GM18873 (cell line): ENCODE measurements at regions not wholly inside any gene's neighbourhood (a gene's known extent, or its start where the extent isn't known, plus 50 kb on each side); places are given as distances from the start of the nearest gene placed in this dataset.
"Not testable (repeated sequence)": the region's sequence is repeated elsewhere in the genome, so short reads cannot be mapped to it uniquely, and the experiment has no call there.

Experiments
- ATAC-seq: cut with Tn5 transposase; IDR thresholded peaks from one replicate; pipeline ENCODE4 v1.9.1; 2021; ENCODE audit warnings: mild to moderate bottlenecking, moderate library complexity, moderate number of reproducible peaks; ENCODE audit not compliant: unreplicated experiment, low FRiP score

DNA sequence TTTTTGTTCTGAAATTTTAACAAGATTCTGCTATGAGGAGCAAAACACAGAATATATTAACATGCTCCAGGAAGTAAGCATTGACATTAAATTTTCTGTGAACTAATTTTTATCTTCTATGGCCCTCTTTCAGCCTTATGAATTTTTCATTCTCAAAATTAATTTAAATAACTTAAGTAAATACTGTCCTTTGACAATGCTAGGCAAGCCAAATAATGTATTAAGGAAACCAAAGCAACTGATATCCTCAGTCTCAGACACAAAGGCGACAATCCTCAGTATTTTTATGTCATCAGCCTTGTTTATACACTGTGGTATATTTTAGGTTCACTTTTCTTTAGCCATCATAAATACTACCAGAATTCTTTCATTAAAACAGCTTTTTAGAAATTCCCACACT, 159.8 kb downstream of the CGGBP1 start:
- ATAC-seq = no peak

DNA sequence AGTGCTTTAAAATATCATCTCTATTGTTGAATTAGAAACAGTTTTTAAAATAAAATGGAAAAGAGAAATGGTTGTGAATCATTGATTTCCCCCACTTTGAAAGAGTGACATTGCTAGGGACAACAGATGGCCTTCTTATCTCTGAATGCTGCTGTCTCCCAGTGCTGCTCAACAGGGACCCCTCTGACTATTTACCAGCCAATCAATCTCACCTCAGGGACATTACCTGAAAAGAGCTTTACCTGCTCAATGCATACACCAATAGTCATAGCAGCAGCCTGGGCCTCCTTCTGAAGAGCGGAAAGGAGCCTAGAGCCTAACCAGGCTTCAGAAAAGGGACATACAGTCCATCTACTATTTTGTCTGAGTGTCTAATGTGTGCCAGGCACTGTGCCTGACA, 162.8 kb downstream of the CGGBP1 start:
- no peak for ATAC-seq

DNA sequence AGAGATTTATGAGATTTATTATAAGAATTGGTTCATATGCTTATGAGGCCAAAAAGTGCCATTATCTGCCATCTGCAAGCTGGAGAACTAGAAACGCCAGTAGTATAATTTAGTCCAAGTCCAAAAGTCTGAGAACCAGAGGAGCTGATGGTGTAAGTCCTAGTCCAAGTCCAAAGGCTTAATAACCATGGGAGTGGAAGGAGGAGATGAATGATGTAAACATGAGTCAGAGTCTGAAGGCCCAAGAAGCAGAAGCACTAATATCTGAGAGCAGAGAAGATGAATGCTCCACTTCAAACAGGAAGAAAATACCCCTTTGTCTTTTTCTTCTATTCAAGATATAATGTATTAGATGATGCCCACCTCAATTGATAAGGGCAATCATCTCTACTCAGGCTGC, 185.7 kb downstream of the CGGBP1 start:
- no peak for ATAC-seq

DNA sequence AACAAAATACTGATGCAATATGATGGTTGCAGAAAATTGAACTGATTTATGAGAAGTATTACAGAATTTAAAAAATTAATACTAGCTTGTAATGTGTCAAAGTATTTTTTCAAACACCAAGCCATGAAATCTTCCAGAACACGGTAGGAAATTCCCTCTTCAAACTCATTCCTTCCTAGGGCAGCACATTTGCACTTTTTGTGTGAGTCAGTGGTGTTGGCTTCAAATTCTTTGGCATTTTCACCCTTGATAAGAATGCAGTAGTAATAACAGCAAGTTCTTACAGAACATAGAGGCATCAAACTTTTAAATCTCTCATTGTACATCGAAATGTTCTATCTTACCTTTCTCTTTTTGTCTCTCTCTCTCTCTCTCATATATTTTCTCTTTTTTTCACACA, 191.8 kb downstream of the CGGBP1 start:
- no peak for ATAC-seq

- no peak for ATAC-seq
Observed at GRCh38 chr3:87856126-87856525, 202.7 kb downstream of the CGGBP1 start.

DNA sequence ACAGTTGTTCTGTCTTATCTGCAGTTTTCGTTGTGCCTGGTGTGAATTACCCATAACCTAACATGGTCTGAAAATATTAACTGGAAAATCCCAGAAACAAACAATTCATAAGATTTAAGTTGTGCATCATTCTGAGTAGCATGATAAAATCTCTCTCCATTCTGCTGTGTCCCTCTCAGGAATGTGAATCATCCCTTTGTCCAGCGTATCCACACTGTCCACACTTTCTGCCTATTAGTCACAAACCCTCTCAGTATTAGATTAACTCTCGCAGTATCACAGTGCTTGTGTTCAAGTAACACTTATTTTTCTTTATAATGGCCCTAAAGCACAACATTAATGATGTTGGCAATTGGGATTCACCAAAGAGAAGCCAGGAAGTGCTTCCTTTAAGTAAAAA, 203.2 kb downstream of the CGGBP1 start:
- ATAC-seq = no peak

DNA sequence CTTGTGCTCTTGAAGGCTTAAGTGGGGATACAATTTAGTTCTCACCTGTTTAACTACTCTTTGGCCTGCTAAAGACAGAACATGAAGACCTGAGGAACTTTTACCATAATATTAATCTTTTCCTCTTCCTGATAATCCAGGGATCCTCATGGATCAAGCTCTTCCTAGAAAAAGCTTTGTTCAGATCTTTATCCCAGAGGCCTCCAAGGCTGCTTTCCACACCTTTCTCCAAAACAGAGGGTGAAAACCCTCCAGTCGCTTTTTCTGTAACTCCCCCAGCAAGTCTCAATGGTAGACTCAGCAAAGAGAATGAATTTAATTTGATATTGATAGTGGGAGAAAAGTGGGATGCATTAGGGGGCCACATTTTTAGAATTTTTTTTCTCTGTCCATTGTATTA, 203.6 kb downstream of the CGGBP1 start:
- no peak for ATAC-seq

- ATAC-seq = no peak
Observed at GRCh38 chr3:87848003-87848402, 210.8 kb downstream of the CGGBP1 start.

- no peak for ATAC-seq
Observed at GRCh38 chr3:87837076-87837475, 221.7 kb downstream of the CGGBP1 start.

GRCh38 chr3:87836026-87836425, 222.8 kb downstream of the CGGBP1 start:
- no peak for ATAC-seq

- no peak for ATAC-seq
Observed at GRCh38 chr3:87835236-87835635, 223.6 kb downstream of the CGGBP1 start.

GRCh38 chr3:87834327-87834726, 224.5 kb downstream of the CGGBP1 start:
- no peak for ATAC-seq

DNA sequence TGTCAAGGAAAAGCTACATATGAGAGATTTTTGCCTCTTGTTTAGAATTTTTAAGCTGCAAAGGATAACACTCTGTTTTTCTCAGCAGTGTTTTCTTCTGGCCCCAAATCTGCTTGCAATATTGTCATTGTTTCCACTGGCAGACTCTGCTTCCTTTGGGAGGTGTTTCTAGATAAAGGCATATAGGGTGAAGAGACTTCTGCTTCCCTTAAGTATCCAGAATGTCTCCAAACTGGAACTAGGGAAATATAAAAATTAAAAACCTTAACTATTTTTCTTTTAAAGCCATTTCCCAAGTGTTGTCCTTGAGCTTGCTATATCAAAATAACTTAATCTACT, 225.8 kb downstream of the CGGBP1 start:
- ATAC-seq = no peak

DNA sequence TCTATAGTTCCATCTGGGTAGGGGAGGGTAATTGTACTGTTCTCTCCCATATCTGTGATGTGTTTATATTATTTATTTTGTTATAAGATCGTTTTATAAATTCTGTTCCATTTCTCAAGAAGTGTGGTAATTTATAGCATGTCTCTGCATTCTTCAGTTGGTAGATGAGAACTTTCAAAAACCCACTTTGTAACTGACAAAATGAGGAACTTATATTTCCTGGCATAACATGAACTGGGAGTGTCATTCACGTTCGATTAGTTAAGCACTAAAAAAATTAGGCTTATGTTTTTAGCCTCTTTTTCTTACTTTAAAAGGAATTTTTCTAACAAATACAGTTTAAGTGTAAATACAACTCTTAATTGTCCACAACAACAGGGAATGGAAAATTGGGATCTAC, 230.8 kb downstream of the CGGBP1 start:
- no peak for ATAC-seq

DNA sequence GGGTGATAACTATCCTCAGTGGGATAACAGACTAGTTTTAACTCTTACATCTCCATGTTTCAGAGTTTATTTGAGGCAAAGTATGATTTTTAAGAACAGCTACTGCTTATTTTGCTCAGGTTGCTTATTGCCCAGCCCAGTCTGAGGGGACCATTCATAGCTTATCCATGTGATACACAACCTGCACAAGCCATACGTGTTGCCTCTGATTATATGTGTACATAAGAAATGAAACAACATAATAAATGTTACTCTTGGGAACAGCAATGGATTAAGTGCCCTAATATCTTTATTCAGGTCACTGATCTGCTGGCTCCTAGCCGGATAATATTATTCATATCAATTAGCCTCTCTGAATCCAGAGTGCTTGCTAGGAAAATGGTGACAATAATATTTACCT, 236.2 kb downstream of the CGGBP1 start:
- ATAC-seq = no peak

- ATAC-seq = not testable (repeated sequence)
Observed at GRCh38 chr3:87813503-87813902, 245.3 kb downstream of the CGGBP1 start.

GRCh38 chr3:87811953-87812352, 246.9 kb downstream of the CGGBP1 start:
- no peak for ATAC-seq

GRCh38 chr3:87810452-87811016, 248.3 kb downstream of the CGGBP1 start:
- ATAC-seq = no peak

- ATAC-seq = peak; percentile 95
Observed at GRCh38 chr3:87805670-87806069, 253.1 kb downstream of the CGGBP1 start.

DNA sequence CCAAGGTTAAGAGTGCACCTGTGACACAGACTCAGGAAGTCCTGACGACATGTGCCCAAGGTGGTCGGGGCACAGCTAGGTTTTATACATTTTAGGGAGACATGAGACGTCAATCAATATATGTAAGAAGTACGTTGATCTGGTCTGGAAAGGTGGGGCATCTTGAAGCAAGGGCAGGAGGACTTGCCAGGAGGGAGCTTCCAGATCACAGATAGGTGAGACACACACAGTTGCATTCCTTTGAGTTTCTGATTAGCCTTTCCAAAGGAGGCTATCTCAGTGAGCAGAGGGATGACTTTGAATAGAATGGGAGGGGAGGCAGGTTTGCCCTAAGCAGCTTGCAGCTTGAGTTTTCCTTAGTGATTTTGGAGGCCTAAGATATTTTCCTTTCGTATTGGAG, 257.4 kb downstream of the CGGBP1 start:
- ATAC-seq = no peak

- no peak for ATAC-seq
Observed at GRCh38 chr3:87800516-87800915, 258.3 kb downstream of the CGGBP1 start.

- no peak for ATAC-seq
Observed at GRCh38 chr3:87798567-87798947, 260.2 kb downstream of the CGGBP1 start.

DNA sequence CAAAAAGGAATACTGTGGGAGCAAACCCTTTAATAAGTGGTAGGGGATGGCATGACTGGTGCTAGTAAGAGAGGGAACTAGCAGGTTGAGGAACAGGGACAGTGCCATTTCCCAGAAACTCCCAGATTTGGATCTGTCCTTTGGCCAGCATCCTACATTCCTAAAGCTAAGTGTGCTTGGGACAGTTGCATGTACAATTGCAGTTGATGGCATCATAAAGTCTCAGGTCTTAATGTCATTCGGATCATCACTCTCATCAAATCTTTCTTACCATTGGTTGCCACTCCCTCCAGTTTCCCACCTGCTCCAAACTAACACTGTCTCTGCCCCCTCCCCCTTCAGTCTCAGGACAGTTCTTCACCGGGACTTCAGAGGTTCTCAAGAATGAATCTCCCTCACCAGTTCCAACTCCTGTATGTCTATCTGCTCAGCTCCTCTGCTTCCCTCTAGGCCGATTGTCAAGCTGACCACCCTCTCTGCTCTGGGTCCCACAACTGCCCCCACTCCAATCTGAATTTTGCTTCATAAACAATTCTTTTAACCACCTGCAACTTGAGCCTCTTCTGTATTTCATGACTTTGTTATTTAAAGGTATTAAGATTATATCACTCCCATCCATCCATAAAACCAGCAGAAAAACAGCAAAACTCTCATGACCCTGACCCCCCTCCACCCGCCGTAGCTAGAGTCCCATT, 260.8 kb downstream of the CGGBP1 start:
- ATAC-seq = no peak
